Adrenal gland (tissue), 5 donors: ENCODE measurements at regions not wholly inside any gene's neighbourhood (a gene's known extent, or its start where the extent isn't known, plus 50 kb on each side); places are given as distances from the start of the nearest gene placed in this dataset.

Experiments
- CTCF ChIP-seq, 6 experiments: fragments of 450-650 bp in 4 of 6; fragments of 200-600 bp in 2 of 6; sonication (generic) in 1 of 6; IDR thresholded peaks; 1 replicate in 5 of 6; 2 replicates in 1 of 6; pipeline versions ENCODE4 v1.5.1 to v1.8.0; 2016 to 2021; ENCODE audit warnings: antibody characterized with exemption in 6 of 6, mild to moderate bottlenecking in 2 of 6, moderate library complexity in 1 of 6
- POLR2A ChIP-seq, 2 donors: fragments of 450-650 bp; IDR thresholded peaks; one replicate each; pipeline ENCODE4 v1.6.1; 2017; ENCODE audit warnings: antibody characterized with exemption in 2 of 2, mild to moderate bottlenecking in 2 of 2, moderate library complexity in 1 of 2
- donor health status: DM: no; HTN: no; CAD: no.

DNA sequence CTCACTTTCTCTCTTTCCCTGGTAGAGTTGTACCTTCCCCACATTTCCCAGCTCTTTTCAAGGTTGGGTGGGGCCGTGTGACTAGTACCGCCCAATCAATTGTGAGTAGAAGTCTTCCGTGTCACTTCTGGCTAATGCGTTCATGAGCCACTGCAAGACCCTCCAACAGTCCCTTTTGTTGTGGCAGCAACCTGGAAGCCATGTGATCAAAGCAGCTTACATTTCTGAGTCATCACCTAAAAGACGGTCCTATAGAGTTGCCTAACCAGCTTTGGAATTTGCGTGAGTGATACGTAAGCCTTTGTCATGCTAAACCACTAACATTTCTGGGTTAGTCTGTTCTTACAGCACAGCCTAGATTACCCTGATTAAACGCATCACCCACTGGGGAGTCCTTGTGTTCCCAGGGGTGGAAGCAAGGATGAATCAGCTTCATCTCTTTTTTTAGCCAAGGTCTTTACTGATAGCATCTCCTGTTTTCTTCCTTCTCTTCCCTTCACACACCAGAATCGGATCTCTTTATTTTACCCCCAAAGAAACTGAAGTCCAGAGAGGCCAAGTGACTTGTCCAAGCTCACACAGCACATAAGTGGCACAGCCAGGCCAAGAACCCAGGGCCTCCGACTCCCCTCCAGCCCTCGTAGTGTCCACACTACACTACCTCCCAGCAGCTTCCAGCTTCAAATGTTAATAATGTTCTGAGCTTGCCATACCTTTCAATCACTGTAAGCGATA lies 366.3 kb upstream of the XYLT1 start:
- TF ChIP-seq POLR2A (IDR thresholded peaks at IDR 0.05) = no peak
- no peak for TF ChIP-seq CTCF (IDR thresholded peaks at IDR 0.05)
